GM23338 (cell line): ENCODE measurements at regions not wholly inside any gene's neighbourhood (a gene's known extent, or its start where the extent isn't known, plus 50 kb on each side); places are given as distances from the start of the nearest gene placed in this dataset.

ENCODE experiments used
- ATAC-seq: fragments of 200-7000 bp; cut with Tn5 transposase; 3 replicates; pipeline ENCODE4 v1.9.1; 2020
- DNase-seq: peaks from one replicate; pipeline ENCODE4 v3.0.0-alpha.2; 2015; ENCODE audit warnings: low spot score
- H2AFZ ChIP-seq: fragments of 200-600 bp; sonication (generic); 2 replicates; pipeline ENCODE4 v1.8.0; 2016; ENCODE audit warnings: antibody characterized with exemption, mild to moderate bottlenecking, moderate library complexity
- H3F3A ChIP-seq: fragments of 200-600 bp; sonication (generic); replicated peaks from 2 replicates; pipeline ENCODE4 v1.8.0; 2017; ENCODE audit warnings: antibody characterized with exemption, mixed run types, low read depth
- H3K27ac ChIP-seq: fragments of 200-600 bp; sonication (generic); 2 replicates; pipeline ENCODE4 v1.6.1; 2016; ENCODE audit warnings: low read depth
- H3K27me3 ChIP-seq: fragments of 200-600 bp; sonication (generic); 2 replicates; pipeline ENCODE4 v1.8.0; 2016; ENCODE audit warnings: mild to moderate bottlenecking, mixed run types, moderate library complexity; ENCODE audit not compliant: insufficient read depth
- H3K36me3 ChIP-seq: fragments of 200-600 bp; sonication (generic); 2 replicates; pipeline ENCODE4 v1.8.0; 2016; ENCODE audit warnings: mild to moderate bottlenecking; ENCODE audit not compliant: insufficient read depth
- H3K4me1 ChIP-seq: fragments of 200-600 bp; sonication (generic); 2 replicates; pipeline ENCODE4 v1.8.0; 2016; ENCODE audit warnings: mild to moderate bottlenecking, moderate library complexity; ENCODE audit not compliant: insufficient read depth
- H3K4me2 ChIP-seq: fragments of 200-600 bp; sonication (generic); 2 replicates; pipeline ENCODE4 v1.7.1; 2017; ENCODE audit warnings: mixed run types
- H3K4me3 ChIP-seq: fragments of 200-600 bp; sonication (generic); 2 replicates; pipeline ENCODE4 v1.6.1; 2016; ENCODE audit warnings: mixed run types
- H3K79me2 ChIP-seq: fragments of 200-600 bp; sonication (generic); replicated peaks from 2 replicates; pipeline ENCODE4 v1.8.0; 2017; ENCODE audit warnings: mild to moderate bottlenecking; ENCODE audit not compliant: insufficient read depth
- H3K9me2 ChIP-seq: fragments of 200-600 bp; sonication (generic); 2 replicates; pipeline ENCODE4 v1.8.0; 2017; ENCODE audit not compliant: insufficient read depth
- H4K20me1 ChIP-seq: fragments of 200-600 bp; sonication (generic); replicated peaks from 2 replicates; pipeline ENCODE4 v1.8.0; 2017; ENCODE audit warnings: mild to moderate bottlenecking; ENCODE audit not compliant: insufficient read depth
- H3K27ac Mint-ChIP-seq: 2 replicates; pipeline ENCODE4 v1.8.0; 2020; ENCODE audit warnings: inconsistent platforms, mild to moderate bottlenecking, moderate library complexity, mixed read lengths
- H3K27me3 Mint-ChIP-seq: 3 replicates; pipeline ENCODE4 v1.8.0; 2022; ENCODE audit warnings: low read depth, mild to moderate bottlenecking, moderate library complexity, mixed read lengths, inconsistent platforms; ENCODE audit not compliant: insufficient read depth, poor library complexity
- H3K36me3 Mint-ChIP-seq: 3 replicates; pipeline ENCODE4 v1.8.0; 2021; ENCODE audit warnings: low read depth, mild to moderate bottlenecking, inconsistent platforms, moderate library complexity, mixed read lengths
- H3K4me1 Mint-ChIP-seq: 3 replicates; pipeline ENCODE4 v1.8.0; 2020; ENCODE audit warnings: mild to moderate bottlenecking, inconsistent platforms, mixed read lengths
- H3K4me3 Mint-ChIP-seq: 3 replicates; pipeline ENCODE4 v1.8.0; 2021; ENCODE audit warnings: moderate library complexity, mild to moderate bottlenecking, inconsistent platforms, mixed read lengths
- H3K9me3 Mint-ChIP-seq: 3 replicates; pipeline ENCODE4 v1.8.0; 2020; ENCODE audit warnings: moderate library complexity, mild to moderate bottlenecking, inconsistent platforms, mixed read lengths
- CREB1 ChIP-seq: fragments of 250-450 bp; sonication (Bioruptor Pico); IDR thresholded peaks from 2 replicates; pipeline ENCODE4 v1.5.0; 2020; ENCODE audit warnings: low read depth, mild to moderate bottlenecking, moderate library complexity
- EZH2 ChIP-seq: fragments of 200-600 bp; sonication (generic); IDR thresholded peaks from one replicate; pipeline ENCODE4 v1.8.0; 2017; ENCODE audit warnings: antibody characterized with exemption, mild to moderate bottlenecking, low read depth; ENCODE audit not compliant: unreplicated experiment
- EZH2phosphoT487 ChIP-seq: fragments of 200-600 bp; sonication (generic); IDR thresholded peaks from one replicate; pipeline ENCODE4 v1.8.1; 2018; ENCODE audit warnings: antibody characterized with exemption; ENCODE audit not compliant: unreplicated experiment
- JUNB ChIP-seq: IDR thresholded peaks from one replicate; pipeline ENCODE4 v1.6.1; 2016; ENCODE audit warnings: antibody characterized with exemption; ENCODE audit not compliant: unreplicated experiment
- NANOG ChIP-seq: IDR thresholded peaks from 2 replicates; pipeline ENCODE4 v1.6.1; 2016; ENCODE audit warnings: antibody characterized with exemption, borderline replicate concordance
- POLR2AphosphoS5 ChIP-seq: IDR thresholded peaks from 2 replicates; pipeline ENCODE4 v1.6.1; 2016; ENCODE audit warnings: antibody characterized with exemption, low read depth
- STAT1 ChIP-seq: IDR thresholded peaks from one replicate; pipeline ENCODE4 v1.6.1; 2016; ENCODE audit warnings: antibody characterized with exemption; ENCODE audit not compliant: unreplicated experiment
- ZNF114 ChIP-seq: fragments of 250-450 bp; sonication (Bioruptor Pico); IDR thresholded peaks from 2 replicates; pipeline ENCODE4 v1.5.0; 2020; ENCODE audit warnings: mild to moderate bottlenecking, moderate library complexity
- ZNF331 ChIP-seq: fragments of 250-450 bp; sonication (Bioruptor Pico); IDR thresholded peaks from 2 replicates; pipeline ENCODE4 v1.5.0; 2020; ENCODE audit warnings: low read depth, mild to moderate bottlenecking, moderate library complexity
- TF ChIP-seq, protein P1 (sequence below): fragments of 250-450 bp; sonication (Bioruptor Pico); IDR thresholded peaks from 2 replicates; pipeline ENCODE4 v1.5.0; 2020; ENCODE audit warnings: mild to moderate bottlenecking, moderate library complexity
- TF ChIP-seq, protein P2 (sequence below), 2 experiments: fragments of 200-600 bp in 1 of 2; sonication (generic) in 1 of 2; conservative IDR thresholded peaks; 2 replicates each; pipeline versions ENCODE4 v1.5.1 to v1.6.1; 2016 to 2017; ENCODE audit warnings: antibody characterized with exemption in 2 of 2, low read depth in 2 of 2, mild to moderate bottlenecking in 2 of 2, moderate library complexity in 1 of 2
- TF ChIP-seq, protein P3 (sequence below): IDR thresholded peaks from one replicate; pipeline ENCODE4 v1.6.1; 2018; ENCODE audit warnings: antibody characterized with exemption; ENCODE audit not compliant: unreplicated experiment
- TF ChIP-seq, protein P4 (sequence below): IDR thresholded peaks from 2 replicates; pipeline ENCODE4 v1.6.1; 2016; ENCODE audit warnings: antibody characterized with exemption

DNA sequence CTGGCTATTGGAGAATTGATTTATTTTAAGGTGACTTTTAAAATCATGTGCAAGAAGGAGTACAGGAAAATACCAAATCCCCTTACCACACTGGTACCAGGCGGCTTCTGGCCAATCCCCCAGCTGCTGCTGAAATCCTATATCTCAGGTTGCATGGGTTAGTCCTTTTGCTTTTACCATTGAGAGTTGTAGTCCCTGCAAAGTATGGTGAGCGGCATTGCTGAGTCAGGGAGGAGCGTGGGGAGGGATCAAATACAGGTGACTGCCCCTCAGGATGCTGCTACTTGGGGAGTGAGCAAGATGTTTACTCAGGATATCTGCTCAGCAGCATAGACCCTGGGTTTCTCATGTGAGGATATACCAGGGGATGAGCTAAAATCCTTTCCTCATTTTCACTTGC is 131.9 kb upstream of the STAC start:
- no peaks in the 10 kb centered on the region for H3K27me3 ChIP-seq
- H3K27me3 Mint-ChIP-seq, result peaks cover 1% of the 10 kb centered on the region
- DNase-seq, result peak; percentile 34
- H3K36me3 ChIP-seq, result no peaks in the 10 kb centered on the region
- no peak overlapping the region for H3K4me3 Mint-ChIP-seq
- no peak overlapping the region for H3K27ac ChIP-seq
- H3K27ac Mint-ChIP-seq, result no peak overlapping the region
- ATAC-seq, result peak; percentile 74
- H4K20me1 ChIP-seq, result no peaks in the 10 kb centered on the region
- TF ChIP-seq STAT1 (no peak), POLR2AphosphoS5 (no peak), CREB1 (CRISPR knock-in tag) (no peak), NANOG (no peak), JUNB (no peak), ZNF114 (CRISPR knock-in tag) (no peak), EZH2 (no peak), EZH2phosphoT487 (no peak), ZNF331 (CRISPR knock-in tag) (no peak)
- TF ChIP-seq, protein P1, sequence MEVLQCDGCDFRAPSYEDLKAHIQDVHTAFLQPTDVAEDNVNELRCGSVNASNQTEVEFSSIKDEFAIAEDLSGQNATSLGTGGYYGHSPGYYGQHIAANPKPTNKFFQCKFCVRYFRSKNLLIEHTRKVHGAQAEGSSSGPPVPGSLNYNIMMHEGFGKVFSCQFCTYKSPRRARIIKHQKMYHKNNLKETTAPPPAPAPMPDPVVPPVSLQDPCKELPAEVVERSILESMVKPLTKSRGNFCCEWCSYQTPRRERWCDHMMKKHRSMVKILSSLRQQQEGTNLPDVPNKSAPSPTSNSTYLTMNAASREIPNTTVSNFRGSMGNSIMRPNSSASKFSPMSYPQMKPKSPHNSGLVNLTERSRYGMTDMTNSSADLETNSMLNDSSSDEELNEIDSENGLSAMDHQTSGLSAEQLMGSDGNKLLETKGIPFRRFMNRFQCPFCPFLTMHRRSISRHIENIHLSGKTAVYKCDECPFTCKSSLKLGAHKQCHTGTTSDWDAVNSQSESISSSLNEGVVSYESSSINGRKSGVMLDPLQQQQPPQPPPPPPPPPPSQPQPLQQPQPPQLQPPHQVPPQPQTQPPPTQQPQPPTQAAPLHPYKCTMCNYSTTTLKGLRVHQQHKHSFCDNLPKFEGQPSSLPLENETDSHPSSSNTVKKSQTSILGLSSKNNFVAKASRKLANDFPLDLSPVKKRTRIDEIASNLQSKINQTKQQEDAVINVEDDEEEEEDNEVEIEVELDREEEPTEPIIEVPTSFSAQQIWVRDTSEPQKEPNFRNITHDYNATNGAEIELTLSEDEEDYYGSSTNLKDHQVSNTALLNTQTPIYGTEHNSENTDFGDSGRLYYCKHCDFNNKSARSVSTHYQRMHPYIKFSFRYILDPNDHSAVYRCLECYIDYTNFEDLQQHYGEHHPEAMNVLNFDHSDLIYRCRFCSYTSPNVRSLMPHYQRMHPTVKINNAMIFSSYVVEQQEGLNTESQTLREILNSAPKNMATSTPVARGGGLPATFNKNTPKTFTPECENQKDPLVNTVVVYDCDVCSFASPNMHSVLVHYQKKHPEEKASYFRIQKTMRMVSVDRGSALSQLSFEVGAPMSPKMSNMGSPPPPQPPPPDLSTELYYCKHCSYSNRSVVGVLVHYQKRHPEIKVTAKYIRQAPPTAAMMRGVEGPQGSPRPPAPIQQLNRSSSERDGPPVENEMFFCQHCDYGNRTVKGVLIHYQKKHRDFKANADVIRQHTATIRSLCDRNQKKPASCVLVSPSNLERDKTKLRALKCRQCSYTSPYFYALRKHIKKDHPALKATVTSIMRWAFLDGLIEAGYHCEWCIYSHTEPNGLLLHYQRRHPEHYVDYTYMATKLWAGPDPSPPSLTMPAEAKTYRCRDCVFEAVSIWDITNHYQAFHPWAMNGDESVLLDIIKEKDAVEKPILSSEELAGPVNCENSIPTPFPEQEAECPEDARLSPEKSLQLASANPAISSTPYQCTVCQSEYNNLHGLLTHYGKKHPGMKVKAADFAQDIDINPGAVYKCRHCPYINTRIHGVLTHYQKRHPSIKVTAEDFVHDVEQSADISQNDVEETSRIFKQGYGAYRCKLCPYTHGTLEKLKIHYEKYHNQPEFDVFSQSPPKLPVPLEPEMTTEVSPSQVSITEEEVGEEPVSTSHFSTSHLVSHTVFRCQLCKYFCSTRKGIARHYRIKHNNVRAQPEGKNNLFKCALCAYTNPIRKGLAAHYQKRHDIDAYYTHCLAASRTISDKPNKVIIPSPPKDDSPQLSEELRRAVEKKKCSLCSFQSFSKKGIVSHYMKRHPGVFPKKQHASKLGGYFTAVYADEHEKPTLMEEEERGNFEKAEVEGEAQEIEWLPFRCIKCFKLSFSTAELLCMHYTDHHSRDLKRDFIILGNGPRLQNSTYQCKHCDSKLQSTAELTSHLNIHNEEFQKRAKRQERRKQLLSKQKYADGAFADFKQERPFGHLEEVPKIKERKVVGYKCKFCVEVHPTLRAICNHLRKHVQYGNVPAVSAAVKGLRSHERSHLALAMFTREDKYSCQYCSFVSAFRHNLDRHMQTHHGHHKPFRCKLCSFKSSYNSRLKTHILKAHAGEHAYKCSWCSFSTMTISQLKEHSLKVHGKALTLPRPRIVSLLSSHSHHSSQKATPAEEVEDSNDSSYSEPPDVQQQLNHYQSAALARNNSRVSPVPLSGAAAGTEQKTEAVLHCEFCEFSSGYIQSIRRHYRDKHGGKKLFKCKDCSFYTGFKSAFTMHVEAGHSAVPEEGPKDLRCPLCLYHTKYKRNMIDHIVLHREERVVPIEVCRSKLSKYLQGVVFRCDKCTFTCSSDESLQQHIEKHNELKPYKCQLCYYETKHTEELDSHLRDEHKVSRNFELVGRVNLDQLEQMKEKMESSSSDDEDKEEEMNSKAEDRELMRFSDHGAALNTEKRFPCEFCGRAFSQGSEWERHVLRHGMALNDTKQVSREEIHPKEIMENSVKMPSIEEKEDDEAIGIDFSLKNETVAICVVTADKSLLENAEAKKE, result no peak
- TF ChIP-seq, protein P2, sequence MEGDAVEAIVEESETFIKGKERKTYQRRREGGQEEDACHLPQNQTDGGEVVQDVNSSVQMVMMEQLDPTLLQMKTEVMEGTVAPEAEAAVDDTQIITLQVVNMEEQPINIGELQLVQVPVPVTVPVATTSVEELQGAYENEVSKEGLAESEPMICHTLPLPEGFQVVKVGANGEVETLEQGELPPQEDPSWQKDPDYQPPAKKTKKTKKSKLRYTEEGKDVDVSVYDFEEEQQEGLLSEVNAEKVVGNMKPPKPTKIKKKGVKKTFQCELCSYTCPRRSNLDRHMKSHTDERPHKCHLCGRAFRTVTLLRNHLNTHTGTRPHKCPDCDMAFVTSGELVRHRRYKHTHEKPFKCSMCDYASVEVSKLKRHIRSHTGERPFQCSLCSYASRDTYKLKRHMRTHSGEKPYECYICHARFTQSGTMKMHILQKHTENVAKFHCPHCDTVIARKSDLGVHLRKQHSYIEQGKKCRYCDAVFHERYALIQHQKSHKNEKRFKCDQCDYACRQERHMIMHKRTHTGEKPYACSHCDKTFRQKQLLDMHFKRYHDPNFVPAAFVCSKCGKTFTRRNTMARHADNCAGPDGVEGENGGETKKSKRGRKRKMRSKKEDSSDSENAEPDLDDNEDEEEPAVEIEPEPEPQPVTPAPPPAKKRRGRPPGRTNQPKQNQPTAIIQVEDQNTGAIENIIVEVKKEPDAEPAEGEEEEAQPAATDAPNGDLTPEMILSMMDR (conservative IDR thresholded peaks at IDR 0.05; ENCODE audit: low read depth in 2 of 2), result no peak
- TF ChIP-seq, protein P3, sequence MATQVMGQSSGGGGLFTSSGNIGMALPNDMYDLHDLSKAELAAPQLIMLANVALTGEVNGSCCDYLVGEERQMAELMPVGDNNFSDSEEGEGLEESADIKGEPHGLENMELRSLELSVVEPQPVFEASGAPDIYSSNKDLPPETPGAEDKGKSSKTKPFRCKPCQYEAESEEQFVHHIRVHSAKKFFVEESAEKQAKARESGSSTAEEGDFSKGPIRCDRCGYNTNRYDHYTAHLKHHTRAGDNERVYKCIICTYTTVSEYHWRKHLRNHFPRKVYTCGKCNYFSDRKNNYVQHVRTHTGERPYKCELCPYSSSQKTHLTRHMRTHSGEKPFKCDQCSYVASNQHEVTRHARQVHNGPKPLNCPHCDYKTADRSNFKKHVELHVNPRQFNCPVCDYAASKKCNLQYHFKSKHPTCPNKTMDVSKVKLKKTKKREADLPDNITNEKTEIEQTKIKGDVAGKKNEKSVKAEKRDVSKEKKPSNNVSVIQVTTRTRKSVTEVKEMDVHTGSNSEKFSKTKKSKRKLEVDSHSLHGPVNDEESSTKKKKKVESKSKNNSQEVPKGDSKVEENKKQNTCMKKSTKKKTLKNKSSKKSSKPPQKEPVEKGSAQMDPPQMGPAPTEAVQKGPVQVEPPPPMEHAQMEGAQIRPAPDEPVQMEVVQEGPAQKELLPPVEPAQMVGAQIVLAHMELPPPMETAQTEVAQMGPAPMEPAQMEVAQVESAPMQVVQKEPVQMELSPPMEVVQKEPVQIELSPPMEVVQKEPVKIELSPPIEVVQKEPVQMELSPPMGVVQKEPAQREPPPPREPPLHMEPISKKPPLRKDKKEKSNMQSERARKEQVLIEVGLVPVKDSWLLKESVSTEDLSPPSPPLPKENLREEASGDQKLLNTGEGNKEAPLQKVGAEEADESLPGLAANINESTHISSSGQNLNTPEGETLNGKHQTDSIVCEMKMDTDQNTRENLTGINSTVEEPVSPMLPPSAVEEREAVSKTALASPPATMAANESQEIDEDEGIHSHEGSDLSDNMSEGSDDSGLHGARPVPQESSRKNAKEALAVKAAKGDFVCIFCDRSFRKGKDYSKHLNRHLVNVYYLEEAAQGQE, result no peak
- TF ChIP-seq, protein P4, sequence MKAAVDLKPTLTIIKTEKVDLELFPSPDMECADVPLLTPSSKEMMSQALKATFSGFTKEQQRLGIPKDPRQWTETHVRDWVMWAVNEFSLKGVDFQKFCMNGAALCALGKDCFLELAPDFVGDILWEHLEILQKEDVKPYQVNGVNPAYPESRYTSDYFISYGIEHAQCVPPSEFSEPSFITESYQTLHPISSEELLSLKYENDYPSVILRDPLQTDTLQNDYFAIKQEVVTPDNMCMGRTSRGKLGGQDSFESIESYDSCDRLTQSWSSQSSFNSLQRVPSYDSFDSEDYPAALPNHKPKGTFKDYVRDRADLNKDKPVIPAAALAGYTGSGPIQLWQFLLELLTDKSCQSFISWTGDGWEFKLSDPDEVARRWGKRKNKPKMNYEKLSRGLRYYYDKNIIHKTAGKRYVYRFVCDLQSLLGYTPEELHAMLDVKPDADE, result no peak
- peaks cover 8% of the 10 kb centered on the region; the same call in 1 of the 2 replicates for H3K9me2 ChIP-seq
- peaks cover 3% of the 10 kb centered on the region; the same call in 1 of the 3 replicates for H3K9me3 Mint-ChIP-seq
- no peak overlapping the region for H3K4me2 ChIP-seq
- H3K4me1 ChIP-seq, result no peaks in the 10 kb centered on the region
- peaks cover 6% of the 10 kb centered on the region; the same call in 2 of the 3 replicates for H3K4me1 Mint-ChIP-seq
- no peak overlapping the region for H3K4me3 ChIP-seq
- no peaks in the 10 kb centered on the region for H3K79me2 ChIP-seq
- H3K36me3 Mint-ChIP-seq, result no peaks in the 10 kb centered on the region
- peak overlapping the region; percentile 45; the same call in 1 of the 2 replicates for H2AFZ ChIP-seq
- H3F3A ChIP-seq, result no peaks in the 10 kb centered on the region
